Ovary (tissue), 3 donors: ENCODE measurements at regions not wholly inside any gene's neighbourhood (a gene's known extent, or its start where the extent isn't known, plus 50 kb on each side); places are given as distances from the start of the nearest gene placed in this dataset.

Experiments
- CTCF ChIP-seq, 3 donors: fragments of 450-650 bp in 2 of 3; fragments of 200-600 bp in 1 of 3; IDR thresholded peaks; one replicate each; pipeline versions ENCODE4 v1.5.1 to v1.8.0; 2016 to 2022; ENCODE audit warnings: antibody characterized with exemption in 3 of 3, mild to moderate bottlenecking in 1 of 3
- EP300 ChIP-seq: sonication (generic); formaldehyde crosslinking; IDR thresholded peaks from one replicate; pipeline ENCODE4 v1.6.1; 2017; ENCODE audit warnings: antibody characterized with exemption
- POLR2A ChIP-seq: fragments of 450-650 bp; IDR thresholded peaks from one replicate; pipeline ENCODE4 v1.6.1; 2017; ENCODE audit warnings: antibody characterized with exemption, mild to moderate bottlenecking, moderate library complexity
- donor health status: DM: no; HTN: no; CAD: no.

- TF ChIP-seq CTCF (IDR thresholded peaks at IDR 0.05) (no peak), POLR2A (no peak), EP300 (no peak)
Observed at GRCh38 chr7:96562966-96563365, 146.7 kb downstream of the SEM1 start.
